ENCODE measurements at regions not wholly inside any gene's neighbourhood (a gene's known extent, or its start where the extent isn't known, plus 50 kb on each side); places are given as distances from the start of the nearest gene placed in this dataset.
"Not testable (repeated sequence)": the region's sequence is repeated elsewhere in the genome, so short reads cannot be mapped to it uniquely, and the experiment has no call there.

- H3K9me3 ChIP-seq; H3K27ac ChIP-seq; H3K4me1 ChIP-seq; DNase-seq; H3K36me3 ChIP-seq; H3K4me3 ChIP-seq; H3K27me3 ChIP-seq (ENCODE audit: low read depth); intact Hi-C loops (cut with DNase I): not testable (repeated sequence)
- peak in 1 of 2 donors; percentile 54 for ATAC-seq
These were observed 56.1 kb upstream of the IQSEC3 start for GRCh38 chr12:10453-10852.

- not testable (repeated sequence) for DNase-seq
These were observed 55.4 kb upstream of the IQSEC3 start for GRCh38 chr12:10879-11812.

GRCh38 chr12:12306-12705 is 54.3 kb upstream of the IQSEC3 start:
- H3K36me3 ChIP-seq, ATAC-seq, DNase-seq: not testable (repeated sequence)

More at GRCh38 chr12:10879-11812, 55.4 kb upstream of the IQSEC3 start:
- H3K4me3 ChIP-seq; H3K27me3 ChIP-seq (ENCODE audit: low read depth); H3K4me1 ChIP-seq; intact Hi-C loops (cut with DNase I); H3K9me3 ChIP-seq; ATAC-seq; H3K27ac ChIP-seq; H3K36me3 ChIP-seq: not testable (repeated sequence)

GRCh38 chr12:12725-13640 is 53.6 kb upstream of the IQSEC3 start:
- H3K27ac ChIP-seq; H3K4me3 ChIP-seq; ATAC-seq; DNase-seq; H3K9me3 ChIP-seq; H3K4me1 ChIP-seq; H3K27me3 ChIP-seq (ENCODE audit: low read depth); H3K36me3 ChIP-seq; intact Hi-C loops (cut with DNase I): not testable (repeated sequence)

More at GRCh38 chr12:12306-12705, 54.3 kb upstream of the IQSEC3 start:
- H3K27me3 ChIP-seq (ENCODE audit: low read depth); intact Hi-C loops (cut with DNase I); H3K27ac ChIP-seq; H3K4me3 ChIP-seq; H3K9me3 ChIP-seq; H3K4me1 ChIP-seq: not testable (repeated sequence)

- ATAC-seq; H3K36me3 ChIP-seq; H3K4me1 ChIP-seq; H3K9me3 ChIP-seq; H3K4me3 ChIP-seq; H3K27ac ChIP-seq; H3K27me3 ChIP-seq (ENCODE audit: low read depth); intact Hi-C loops (cut with DNase I): not testable (repeated sequence)
- peak; percentile 62 for DNase-seq
These were observed 52.7 kb upstream of the IQSEC3 start for GRCh38 chr12:13841-14240.

GRCh38 chr12:14696-15095 is 51.9 kb upstream of the IQSEC3 start:
- H3K36me3 ChIP-seq; intact Hi-C loops (cut with DNase I); H3K4me1 ChIP-seq; H3K27ac ChIP-seq; DNase-seq; ATAC-seq; H3K9me3 ChIP-seq; H3K4me3 ChIP-seq; H3K27me3 ChIP-seq (ENCODE audit: low read depth): not testable (repeated sequence)

- H3K4me3 ChIP-seq; DNase-seq; H3K27me3 ChIP-seq (ENCODE audit: low read depth); H3K4me1 ChIP-seq; intact Hi-C loops (cut with DNase I); ATAC-seq; H3K9me3 ChIP-seq; H3K27ac ChIP-seq: not testable (repeated sequence)
- H3K36me3 ChIP-seq, result peaks cover 14% of the 10 kb centered on the region
These were observed 51.2 kb upstream of the IQSEC3 start for GRCh38 chr12:15381-15780.

- H3K4me3 ChIP-seq; intact Hi-C loops (cut with DNase I); DNase-seq: not testable (repeated sequence)
These were observed 50.5 kb upstream of the IQSEC3 start for GRCh38 chr12:16019-16418.

GRCh38 chr12:16541-16940 is 50.0 kb upstream of the IQSEC3 start:
- intact Hi-C loops (cut with DNase I); H3K27ac ChIP-seq; H3K4me3 ChIP-seq; H3K9me3 ChIP-seq; H3K4me1 ChIP-seq; DNase-seq; ATAC-seq; H3K27me3 ChIP-seq (ENCODE audit: low read depth): not testable (repeated sequence)
- peaks cover 26% of the 10 kb centered on the region for H3K36me3 ChIP-seq

More at GRCh38 chr12:16019-16418, 50.5 kb upstream of the IQSEC3 start:
- not testable (repeated sequence) for H3K27me3 ChIP-seq (ENCODE audit: low read depth); H3K27ac ChIP-seq; ATAC-seq; H3K4me1 ChIP-seq; H3K9me3 ChIP-seq
- H3K36me3 ChIP-seq, result peaks cover 21% of the 10 kb centered on the region
